ENCODE measurements at regions not wholly inside any gene's neighbourhood (a gene's known extent, or its start where the extent isn't known, plus 50 kb on each side); places are given as distances from the start of the nearest gene placed in this dataset.

GRCh38 chr1:244161236-244161510 lies 110.1 kb downstream of the ZBTB18 start:
- Histone ChIP-seq H3K4me1 (peaks cover 13 to 21% (median 16%) of the 10 kb centered on the region in 4 donors), H3K27ac (replicated peaks in 1 of 4) (no peak overlapping the region), H3K9me3 (no peaks in the 10 kb centered on the region), H3K36me3 (no peaks in the 10 kb centered on the region), H3K4me3 (no peak overlapping the region), H3K27me3 (no peaks in the 10 kb centered on the region)
- WGBS = 85% methylated on average over 5 of the region's 5 CpGs
- TF ChIP-seq, protein P1, sequence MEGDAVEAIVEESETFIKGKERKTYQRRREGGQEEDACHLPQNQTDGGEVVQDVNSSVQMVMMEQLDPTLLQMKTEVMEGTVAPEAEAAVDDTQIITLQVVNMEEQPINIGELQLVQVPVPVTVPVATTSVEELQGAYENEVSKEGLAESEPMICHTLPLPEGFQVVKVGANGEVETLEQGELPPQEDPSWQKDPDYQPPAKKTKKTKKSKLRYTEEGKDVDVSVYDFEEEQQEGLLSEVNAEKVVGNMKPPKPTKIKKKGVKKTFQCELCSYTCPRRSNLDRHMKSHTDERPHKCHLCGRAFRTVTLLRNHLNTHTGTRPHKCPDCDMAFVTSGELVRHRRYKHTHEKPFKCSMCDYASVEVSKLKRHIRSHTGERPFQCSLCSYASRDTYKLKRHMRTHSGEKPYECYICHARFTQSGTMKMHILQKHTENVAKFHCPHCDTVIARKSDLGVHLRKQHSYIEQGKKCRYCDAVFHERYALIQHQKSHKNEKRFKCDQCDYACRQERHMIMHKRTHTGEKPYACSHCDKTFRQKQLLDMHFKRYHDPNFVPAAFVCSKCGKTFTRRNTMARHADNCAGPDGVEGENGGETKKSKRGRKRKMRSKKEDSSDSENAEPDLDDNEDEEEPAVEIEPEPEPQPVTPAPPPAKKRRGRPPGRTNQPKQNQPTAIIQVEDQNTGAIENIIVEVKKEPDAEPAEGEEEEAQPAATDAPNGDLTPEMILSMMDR (IDR thresholded peaks at IDR 0.05) = no peak
- TF ChIP-seq POLR2AphosphoS5 (IDR thresholded peaks at IDR 0.05) (no peak), EP300 (IDR thresholded peaks at IDR 0.05) (no peak), POLR2A (IDR thresholded peaks at IDR 0.05; ENCODE audit: low read depth) (no peak)
- no peak for DNase-seq (ENCODE audit: extremely low spot score)
- intact Hi-C loops (cut with DNase I) = loop anchor here (5.0 kb wide), 1 partner anchor 114 kb away; no protein-coding TSS in a partner anchor

- peaks cover 13 to 21% (median 16%) of the 10 kb centered on the region in 4 donors for H3K4me1 ChIP-seq
- H3K27me3 ChIP-seq = no peaks in the 10 kb centered on the region
- H3K4me3 ChIP-seq = no peak overlapping the region
- H3K36me3 ChIP-seq = no peaks in the 10 kb centered on the region
- no peaks in the 10 kb centered on the region for H3K9me3 ChIP-seq
- 89% methylated on average over 12 of the region's 12 CpGs for WGBS
- TF ChIP-seq POLR2AphosphoS5 (IDR thresholded peaks at IDR 0.05) (no peak), POLR2A (IDR thresholded peaks at IDR 0.05; ENCODE audit: low read depth) (no peak), EP300 (IDR thresholded peaks at IDR 0.05) (no peak)
- TF ChIP-seq, protein P1 (IDR thresholded peaks at IDR 0.05) = no peak
- H3K27ac ChIP-seq (replicated peaks in 1 of 4) = peak overlapping the region; percentile 55 to 72 (median 70)
- intact Hi-C loops (cut with DNase I) = loop anchor here (5.0 kb wide), 1 partner anchor 116 kb away; no protein-coding TSS in a partner anchor
- no peak for DNase-seq (ENCODE audit: extremely low spot score)
Measured at GRCh38 chr1:244162786-244163530, 111.9 kb downstream of the ZBTB18 start.

GRCh38 chr1:244163861-244164510 lies 112.9 kb downstream of the ZBTB18 start:
- no peak for DNase-seq (ENCODE audit: extremely low spot score)
- WGBS = 57% methylated on average over 8 of the region's 8 CpGs
- Histone ChIP-seq H3K27ac (replicated peaks in 1 of 4) (peak overlapping the region; percentile 56 to 74 (median 70)), H3K36me3 (no peaks in the 10 kb centered on the region), H3K27me3 (no peaks in the 10 kb centered on the region), H3K9me3 (no peaks in the 10 kb centered on the region), H3K4me1 (peaks cover 13 to 21% (median 16%) of the 10 kb centered on the region in 4 donors), H3K4me3 (no peak overlapping the region)
- TF ChIP-seq, protein P1 (IDR thresholded peaks at IDR 0.05) = no peak
- no peak for TF ChIP-seq POLR2A (IDR thresholded peaks at IDR 0.05; ENCODE audit: low read depth)
- TF ChIP-seq POLR2AphosphoS5 (IDR thresholded peaks at IDR 0.05) = peak; percentile 43 to 62
- no peak for TF ChIP-seq EP300 (IDR thresholded peaks at IDR 0.05)
- intact Hi-C loops (cut with DNase I) = loop anchor here (5.0 kb wide), 1 partner anchor 117 kb away; no protein-coding TSS in a partner anchor

GRCh38 chr1:244164511-244164890 lies 113.4 kb downstream of the ZBTB18 start:
- intact Hi-C loops (cut with DNase I) = loop anchor here (5.0 kb wide), 1 partner anchor 117 kb away; no protein-coding TSS in a partner anchor
- Histone ChIP-seq H3K4me3 (no peak overlapping the region), H3K4me1 (peaks cover 13 to 21% (median 16%) of the 10 kb centered on the region in 4 donors), H3K27me3 (no peaks in the 10 kb centered on the region), H3K27ac (replicated peaks in 1 of 4) (peak overlapping the region; percentile 56 to 74 (median 70)), H3K36me3 (no peaks in the 10 kb centered on the region), H3K9me3 (no peaks in the 10 kb centered on the region)
- no peak for DNase-seq (ENCODE audit: extremely low spot score)
- 79% methylated on average over 3 of the region's 4 CpGs for WGBS
- no peak for TF ChIP-seq POLR2A (IDR thresholded peaks at IDR 0.05; ENCODE audit: low read depth)
- TF ChIP-seq EP300 (IDR thresholded peaks at IDR 0.05) = no peak
- TF ChIP-seq, protein P1 (IDR thresholded peaks at IDR 0.05) = no peak
- no peak for TF ChIP-seq POLR2AphosphoS5 (IDR thresholded peaks at IDR 0.05)

Measured in esophagus muscularis mucosa (tissue), 4 donors.